ENCODE measurements at regions not wholly inside any gene's neighbourhood (a gene's known extent, or its start where the extent isn't known, plus 50 kb on each side); places are given as distances from the start of the nearest gene placed in this dataset.
"Not testable (repeated sequence)": the region's sequence is repeated elsewhere in the genome, so short reads cannot be mapped to it uniquely, and the experiment has no call there.

DNA sequence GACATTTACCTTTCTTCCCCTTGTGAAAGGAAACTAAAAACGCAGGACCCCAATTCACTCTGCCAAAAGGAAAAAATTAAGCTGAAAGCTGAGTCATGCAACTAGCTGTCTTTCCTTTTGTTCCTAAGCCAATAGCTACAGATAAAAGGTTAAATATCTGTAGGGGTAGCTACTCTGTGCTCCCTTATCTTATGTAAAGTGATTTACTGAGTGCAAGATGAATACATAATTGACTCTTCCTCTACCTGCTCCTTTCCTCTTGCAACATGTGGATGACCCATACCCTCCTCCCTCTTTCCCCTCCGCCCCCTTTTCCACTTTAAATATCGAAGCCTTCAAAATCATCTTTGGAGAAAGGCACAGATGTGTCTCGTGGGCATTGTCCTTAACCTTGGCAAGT, 68.0 kb upstream of the ZNF157 start:
- Histone ChIP-seq H3K9ac (ENCODE audit: low read length) (no peak overlapping the region), H3K27ac (ENCODE audit: low read length) (no peak overlapping the region), H3K27me3 (ENCODE audit: control insufficient read depth, insufficient read depth, low read length) (no peaks in the 10 kb centered on the region), H3K4me1 (ENCODE audit: control insufficient read depth, low read depth, low read length) (peaks cover 5% of the 10 kb centered on the region), H3K9me3 (ENCODE audit: control insufficient read depth, low read depth, low read length) (peaks cover 2% of the 10 kb centered on the region), H3K4me3 (ENCODE audit: low read length) (no peak overlapping the region), H3K36me3 (ENCODE audit: control insufficient read depth, low read depth, low read length) (no peaks in the 10 kb centered on the region)

DNA sequence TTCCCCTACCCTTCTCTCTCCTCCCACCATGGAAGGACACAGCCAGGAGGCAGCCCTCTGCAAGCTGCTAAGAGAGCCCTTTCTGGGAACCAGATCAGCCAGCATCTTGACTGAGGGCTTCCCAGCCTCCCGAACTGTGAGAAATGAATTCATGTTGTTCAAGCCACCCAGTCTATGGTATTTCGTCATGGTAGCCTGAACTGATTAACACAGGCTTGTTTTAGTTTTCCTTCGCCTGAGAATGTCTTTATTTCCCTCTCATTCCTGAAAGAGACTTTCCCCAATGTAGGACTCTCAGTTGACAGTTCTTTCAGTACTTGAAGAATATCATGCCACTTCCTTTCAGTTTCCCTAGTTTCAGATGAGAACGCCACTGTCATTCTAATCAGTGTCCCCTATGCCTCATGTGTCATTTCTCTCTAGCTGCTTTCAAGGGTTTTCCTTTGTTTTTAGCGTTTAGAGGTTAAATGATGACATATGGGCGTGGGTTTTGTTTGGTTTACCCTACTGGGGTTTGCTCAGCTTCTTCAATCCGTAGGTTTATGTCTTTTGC, 63.8 kb upstream of the ZNF157 start:
- not testable (repeated sequence) for H3K27ac ChIP-seq (ENCODE audit: low read length); H3K4me3 ChIP-seq (ENCODE audit: low read length); H3K27me3 ChIP-seq (ENCODE audit: control insufficient read depth, insufficient read depth, low read length); H3K4me1 ChIP-seq (ENCODE audit: control insufficient read depth, low read depth, low read length); H3K9me3 ChIP-seq (ENCODE audit: control insufficient read depth, low read depth, low read length); H3K9ac ChIP-seq (ENCODE audit: low read length); H3K36me3 ChIP-seq (ENCODE audit: control insufficient read depth, low read depth, low read length)

DNA sequence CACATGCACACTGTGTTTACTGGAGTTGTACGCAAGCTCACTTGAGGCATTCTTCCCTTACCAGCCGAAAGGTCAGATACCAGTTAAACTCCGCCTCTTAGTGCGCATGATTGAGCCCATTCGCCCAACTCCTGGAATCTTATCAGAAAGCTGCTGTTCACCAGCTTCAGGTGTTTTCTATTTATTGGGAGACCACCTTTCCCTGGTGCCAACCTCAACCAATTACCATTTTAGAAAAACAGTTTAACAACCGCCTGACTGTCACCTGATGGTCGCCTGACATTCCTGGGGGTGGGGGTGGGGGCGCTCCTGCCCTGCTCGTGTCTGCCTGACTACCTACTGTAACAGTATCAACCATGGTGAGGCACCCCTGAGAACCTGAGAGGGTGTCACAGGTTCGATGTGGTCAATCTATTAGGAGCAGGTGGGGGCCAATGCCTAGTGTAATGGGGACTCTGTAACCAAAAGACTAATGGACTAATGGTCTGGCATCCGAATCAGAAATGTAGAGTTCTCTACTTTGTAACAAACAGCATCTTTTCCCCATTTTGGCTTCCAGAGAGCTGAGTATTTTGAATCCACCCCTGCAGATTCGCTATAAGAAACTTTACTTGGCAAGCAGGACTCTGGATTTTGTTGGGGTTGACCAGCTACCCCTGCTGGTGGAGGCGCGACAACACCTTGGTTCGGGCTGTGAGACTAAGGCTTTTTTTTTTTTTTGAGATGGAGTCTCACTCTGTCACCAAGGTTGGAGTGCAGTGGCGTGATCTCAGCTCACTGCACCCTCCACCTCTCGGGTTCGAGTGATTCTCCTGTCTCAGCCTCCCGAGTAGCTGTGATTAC, 58.2 kb upstream of the ZNF157 start:
- Histone ChIP-seq H3K9me3 (ENCODE audit: control insufficient read depth, low read depth, low read length) (no peaks in the 10 kb centered on the region), H3K27ac (ENCODE audit: low read length) (peak overlapping the region; percentile 67), H3K4me1 (ENCODE audit: control insufficient read depth, low read depth, low read length) (peaks cover 14% of the 10 kb centered on the region), H3K9ac (ENCODE audit: low read length) (no peak overlapping the region), H3K27me3 (ENCODE audit: control insufficient read depth, insufficient read depth, low read length) (no peaks in the 10 kb centered on the region), H3K36me3 (ENCODE audit: control insufficient read depth, low read depth, low read length) (no peaks in the 10 kb centered on the region), H3K4me3 (ENCODE audit: low read length) (no peak overlapping the region)

DNA sequence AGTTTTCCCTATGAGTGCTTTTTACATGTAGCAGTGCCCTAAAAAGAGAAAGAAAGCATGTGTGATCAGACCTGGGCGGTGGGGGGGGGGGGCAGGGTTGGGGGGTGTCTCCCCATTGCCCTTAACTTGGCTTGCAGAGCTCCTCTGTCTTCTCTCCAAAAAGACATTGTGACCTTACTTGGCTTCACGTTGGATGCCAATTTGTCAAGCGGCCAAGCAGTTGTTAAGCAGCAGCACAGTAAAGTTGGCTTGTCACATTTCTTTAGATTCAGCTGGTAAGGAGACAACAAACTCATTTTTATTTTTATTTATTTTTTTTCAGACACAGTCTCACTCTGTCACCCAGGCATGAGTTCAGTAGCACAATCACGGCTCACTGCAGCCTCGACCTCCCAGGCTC, 57.3 kb upstream of the ZNF157 start:
- no peaks in the 10 kb centered on the region for H3K9me3 ChIP-seq (ENCODE audit: control insufficient read depth, low read depth, low read length)
- H3K4me1 ChIP-seq (ENCODE audit: control insufficient read depth, low read depth, low read length): peaks cover 14% of the 10 kb centered on the region
- no peak overlapping the region for H3K27ac ChIP-seq (ENCODE audit: low read length)
- no peak overlapping the region for H3K4me3 ChIP-seq (ENCODE audit: low read length)
- H3K36me3 ChIP-seq (ENCODE audit: control insufficient read depth, low read depth, low read length): no peaks in the 10 kb centered on the region
- H3K9ac ChIP-seq (ENCODE audit: low read length): no peak overlapping the region
- no peaks in the 10 kb centered on the region for H3K27me3 ChIP-seq (ENCODE audit: control insufficient read depth, insufficient read depth, low read length)

DNA sequence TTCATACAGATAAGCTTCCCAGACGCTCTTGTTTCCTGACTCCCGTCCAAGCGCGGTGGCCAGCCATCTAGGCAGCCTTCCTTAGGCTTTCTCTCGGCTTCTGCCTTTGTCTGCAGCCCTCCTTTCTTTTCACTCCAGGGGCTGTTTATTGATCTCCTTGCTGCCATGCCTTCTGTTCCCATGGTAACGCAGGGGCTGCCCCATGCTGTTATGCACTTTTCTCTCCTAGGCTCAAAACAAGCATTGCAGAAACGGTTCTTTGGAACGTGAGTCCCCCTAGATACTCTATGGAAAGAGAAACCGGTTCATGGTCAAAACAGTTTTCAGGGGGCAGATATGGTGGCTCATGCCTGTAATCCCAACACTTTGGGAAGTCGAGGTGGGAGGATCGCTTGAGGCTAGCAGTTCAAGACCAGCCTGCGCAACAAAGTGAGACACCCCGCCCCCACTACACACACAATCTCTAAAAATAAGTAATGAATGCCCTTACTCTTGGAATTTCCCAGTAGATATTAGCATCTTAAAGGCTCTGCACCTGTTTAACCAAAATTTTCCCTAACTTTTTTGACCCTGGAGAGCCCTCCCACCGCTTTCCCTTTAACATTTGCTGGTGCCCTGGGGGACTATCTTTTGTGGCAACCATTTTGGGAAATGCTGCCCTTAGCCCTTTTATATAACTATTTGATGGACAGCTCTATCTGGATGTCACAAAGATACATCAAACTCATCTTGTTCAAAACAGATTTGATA, 53.9 kb upstream of the ZNF157 start:
- H3K9ac ChIP-seq (ENCODE audit: low read length): peak overlapping the region; percentile 91
- H3K9me3 ChIP-seq (ENCODE audit: control insufficient read depth, low read depth, low read length): no peaks in the 10 kb centered on the region
- H3K4me1 ChIP-seq (ENCODE audit: control insufficient read depth, low read depth, low read length): peaks cover 14% of the 10 kb centered on the region
- peak overlapping the region; percentile 46 for H3K4me3 ChIP-seq (ENCODE audit: low read length)
- H3K27ac ChIP-seq (ENCODE audit: low read length): peak overlapping the region; percentile 83
- no peaks in the 10 kb centered on the region for H3K27me3 ChIP-seq (ENCODE audit: control insufficient read depth, insufficient read depth, low read length)
- H3K36me3 ChIP-seq (ENCODE audit: control insufficient read depth, low read depth, low read length): no peaks in the 10 kb centered on the region

Data from iPS-18a (cell line).